ENCODE measurements at regions not wholly inside any gene's neighbourhood (a gene's known extent, or its start where the extent isn't known, plus 50 kb on each side); places are given as distances from the start of the nearest gene placed in this dataset.

GRCh38 chr19:31670931-31671330 lies 321.7 kb upstream of the TSHZ3 start:
- no peak for DNase-seq

GRCh38 chr19:31671411-31672035 lies 322.3 kb upstream of the TSHZ3 start:
- no peak for DNase-seq

- DNase-seq = no peak
Observed at GRCh38 chr19:31674503-31675192, 325.4 kb upstream of the TSHZ3 start.

DNA sequence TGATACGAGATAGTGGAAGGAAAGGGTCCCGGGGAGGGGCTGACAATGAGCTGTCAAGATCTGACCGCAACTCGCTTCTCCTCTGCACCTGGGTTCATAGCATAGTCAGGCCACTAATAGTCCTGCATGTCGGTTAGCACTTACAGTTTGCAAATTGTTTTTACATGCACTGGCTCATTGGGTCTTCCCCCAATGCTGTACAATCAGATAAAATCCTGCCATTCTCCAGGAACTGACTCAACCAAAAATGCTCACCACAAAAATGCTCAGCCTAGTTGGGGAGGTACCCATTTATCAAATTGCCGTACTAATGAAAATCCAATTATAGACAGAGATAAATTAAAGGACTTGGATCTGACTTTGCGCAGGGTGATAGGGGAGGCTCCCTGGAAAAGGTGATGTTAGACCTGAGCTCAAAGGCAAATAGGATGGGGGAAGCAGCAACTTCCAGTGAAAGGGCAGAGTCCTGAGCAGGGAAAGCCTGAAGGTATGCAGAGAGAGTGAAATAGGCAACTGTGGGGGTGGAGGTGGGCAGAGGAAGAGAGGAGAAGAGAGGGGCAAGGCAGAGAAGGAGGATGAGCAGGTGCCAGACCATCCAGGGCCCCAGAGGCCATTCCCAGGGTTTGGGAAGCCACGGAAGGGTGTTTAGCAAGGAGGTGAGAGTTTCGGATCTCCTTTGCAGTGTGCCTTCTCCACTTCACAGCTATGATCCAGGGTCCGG lies 326.1 kb upstream of the TSHZ3 start:
- no peak for DNase-seq

DNA sequence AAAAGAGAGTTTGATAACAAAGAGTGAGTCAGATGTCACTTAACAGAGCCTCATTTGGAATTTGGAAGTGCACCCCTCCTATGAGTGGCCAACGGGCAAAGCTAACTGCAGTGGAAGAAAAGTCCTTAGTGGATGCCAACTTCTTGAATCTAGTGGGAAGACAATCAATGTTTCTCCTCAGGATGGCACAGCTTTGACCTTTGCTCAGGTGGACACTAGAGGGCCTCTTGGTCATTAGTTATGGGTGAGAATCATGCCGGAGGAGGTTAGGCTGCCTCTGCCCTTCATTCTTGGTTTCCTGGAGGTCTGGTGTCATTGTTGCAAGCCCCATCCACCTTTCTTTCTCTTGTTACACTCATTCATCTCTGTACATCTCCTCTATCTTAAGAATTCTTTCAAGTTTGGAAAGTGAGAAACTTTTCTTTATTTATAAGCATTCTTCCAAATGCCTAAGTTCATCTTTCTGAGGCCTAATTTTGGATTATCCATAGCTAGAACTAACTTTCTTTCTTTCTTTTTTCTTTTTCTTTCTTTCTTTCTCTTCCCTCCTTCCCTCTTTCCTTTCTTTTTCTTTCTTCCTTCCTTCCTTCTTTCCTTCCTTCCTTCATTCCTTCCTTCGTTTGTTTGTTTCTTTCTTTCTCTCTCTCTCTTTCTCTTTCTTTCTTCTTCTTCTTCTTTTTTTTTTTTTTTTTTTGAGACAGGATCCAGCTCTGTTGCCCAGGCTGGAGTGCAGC lies 327.2 kb upstream of the TSHZ3 start:
- no peak for DNase-seq

DNA sequence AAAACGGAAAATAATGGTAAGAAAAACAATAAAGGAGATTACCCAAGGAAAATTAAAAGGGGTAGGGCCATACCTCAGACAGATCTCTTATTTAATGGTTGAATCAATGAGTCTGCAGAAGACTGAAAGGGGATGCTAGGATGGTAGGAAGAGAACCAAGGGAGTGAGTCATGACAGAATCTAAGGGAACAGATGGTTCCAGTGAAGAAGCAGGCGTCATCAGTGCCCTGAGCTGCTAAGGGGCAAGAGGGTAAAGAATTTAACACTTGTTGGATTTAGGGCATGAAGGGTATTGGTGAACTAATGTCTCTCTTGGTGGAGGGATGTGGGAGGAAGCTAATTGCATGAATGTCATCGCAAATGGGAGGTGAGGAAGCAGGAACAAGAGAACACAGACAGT lies 329.2 kb upstream of the TSHZ3 start:
- DNase-seq = no peak

GRCh38 chr19:31681121-31681520 lies 331.9 kb upstream of the TSHZ3 start:
- no peak for DNase-seq

GRCh38 chr19:31693131-31693932 lies 344.1 kb upstream of the TSHZ3 start:
- DNase-seq = no peak

GRCh38 chr19:31693933-31694269 lies 344.7 kb upstream of the TSHZ3 start:
- DNase-seq = no peak

GRCh38 chr19:31694761-31695160 lies 345.5 kb upstream of the TSHZ3 start:
- no peak for DNase-seq

GRCh38 chr19:31699421-31699820 lies 350.2 kb upstream of the TSHZ3 start:
- DNase-seq = no peak

- no peak for DNase-seq
Observed at GRCh38 chr19:31701146-31701545, 351.9 kb upstream of the TSHZ3 start.

DNA sequence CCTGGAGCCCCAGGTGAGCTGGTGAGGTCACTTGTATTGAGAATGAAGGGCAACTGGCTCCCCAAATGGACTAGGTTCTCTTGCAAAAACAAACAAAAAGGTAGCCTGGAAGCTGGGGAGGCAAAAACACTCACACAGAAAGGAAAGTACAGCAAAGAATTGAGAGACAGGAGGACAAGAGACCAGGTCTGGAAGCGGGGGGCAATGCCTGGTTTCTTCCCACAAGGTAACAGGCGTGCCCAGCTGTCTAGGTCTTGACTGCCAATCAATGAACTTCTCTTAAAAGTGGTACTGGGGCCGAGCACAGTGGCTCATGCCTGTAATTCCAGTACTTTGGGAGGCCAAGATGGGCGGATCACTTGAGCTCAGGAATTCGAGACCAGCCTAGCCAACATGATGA lies 356.4 kb upstream of the TSHZ3 start:
- DNase-seq = no peak

DNA sequence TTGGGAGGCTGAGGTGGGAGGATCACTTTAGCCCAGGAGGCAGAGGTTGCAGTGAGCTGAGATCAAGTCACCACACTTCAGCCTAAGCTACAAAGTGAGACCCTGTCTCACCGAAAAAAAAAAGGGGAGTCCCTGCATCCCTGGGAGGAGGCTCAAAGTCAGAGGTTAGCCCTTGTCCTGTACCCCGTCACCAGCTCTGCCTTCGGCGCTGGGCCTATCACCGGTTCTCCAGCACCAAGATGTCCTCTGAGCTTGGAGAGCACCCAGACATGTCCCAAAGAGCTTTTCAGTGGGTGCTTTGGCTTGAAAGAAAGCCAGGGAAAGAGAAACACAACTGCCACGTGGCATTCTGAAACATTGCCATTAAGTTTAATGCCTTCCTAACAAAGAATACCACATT lies 356.9 kb upstream of the TSHZ3 start:
- DNase-seq = no peak

- no peak for DNase-seq
Observed at GRCh38 chr19:31706691-31707620, 357.7 kb upstream of the TSHZ3 start.

- no peak for DNase-seq
Observed at GRCh38 chr19:31708520-31708919, 359.3 kb upstream of the TSHZ3 start.

DNA sequence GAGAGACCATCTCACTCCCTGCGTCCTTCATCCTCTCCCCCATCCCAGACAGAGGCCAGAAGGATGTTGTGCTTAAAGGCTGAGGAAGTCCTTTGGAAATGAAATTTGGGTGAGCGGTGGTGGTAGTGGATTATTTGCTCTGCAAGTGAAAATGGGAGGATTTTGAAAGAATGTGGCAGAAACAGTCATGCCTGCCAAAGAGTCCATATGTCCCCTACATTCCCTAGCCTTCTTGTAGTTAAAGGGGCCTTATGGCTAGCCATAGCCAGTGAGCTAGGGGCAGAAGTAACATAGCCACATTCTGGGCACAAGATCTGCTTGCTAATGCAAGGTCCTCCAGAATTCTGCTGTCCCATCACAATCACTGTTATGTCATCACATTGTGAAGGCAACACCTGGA lies 360.2 kb upstream of the TSHZ3 start:
- DNase-seq = no peak

DNA sequence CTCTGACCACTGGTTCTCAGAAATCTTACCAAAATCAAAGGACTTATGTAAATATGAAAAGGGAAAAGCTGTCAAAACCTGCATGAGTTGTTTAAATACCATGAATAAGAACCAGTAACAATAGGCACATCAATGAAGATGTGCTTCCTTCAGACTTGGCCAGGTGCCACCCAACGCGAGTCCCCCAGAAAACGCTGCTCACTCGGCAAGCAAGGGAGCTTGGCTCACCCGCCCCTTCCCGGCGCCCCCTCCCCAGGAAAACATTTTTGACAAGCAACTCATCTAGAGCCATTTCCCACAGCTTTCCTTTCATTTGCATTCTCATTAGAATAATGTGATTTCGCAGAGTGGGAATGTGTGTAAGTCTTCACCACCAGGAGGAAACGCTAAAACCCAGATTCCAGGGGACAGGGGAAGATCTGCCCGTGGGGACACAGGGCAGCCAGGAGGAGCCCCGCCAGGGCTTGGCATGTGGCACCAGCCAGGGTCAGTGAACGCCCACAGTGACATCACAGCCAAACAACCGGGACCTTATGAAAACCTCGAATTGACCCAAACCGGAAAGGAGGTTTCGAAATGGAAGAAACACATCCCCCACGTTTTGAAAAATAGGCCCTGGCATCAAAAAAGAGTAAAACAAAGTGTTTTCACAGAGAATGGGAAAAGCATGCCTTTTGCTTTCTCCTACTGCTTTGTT lies 366.2 kb upstream of the TSHZ3 start:
- no peak for DNase-seq

GRCh38 chr19:31716826-31717225 lies 367.6 kb upstream of the TSHZ3 start:
- DNase-seq = no peak

DNA sequence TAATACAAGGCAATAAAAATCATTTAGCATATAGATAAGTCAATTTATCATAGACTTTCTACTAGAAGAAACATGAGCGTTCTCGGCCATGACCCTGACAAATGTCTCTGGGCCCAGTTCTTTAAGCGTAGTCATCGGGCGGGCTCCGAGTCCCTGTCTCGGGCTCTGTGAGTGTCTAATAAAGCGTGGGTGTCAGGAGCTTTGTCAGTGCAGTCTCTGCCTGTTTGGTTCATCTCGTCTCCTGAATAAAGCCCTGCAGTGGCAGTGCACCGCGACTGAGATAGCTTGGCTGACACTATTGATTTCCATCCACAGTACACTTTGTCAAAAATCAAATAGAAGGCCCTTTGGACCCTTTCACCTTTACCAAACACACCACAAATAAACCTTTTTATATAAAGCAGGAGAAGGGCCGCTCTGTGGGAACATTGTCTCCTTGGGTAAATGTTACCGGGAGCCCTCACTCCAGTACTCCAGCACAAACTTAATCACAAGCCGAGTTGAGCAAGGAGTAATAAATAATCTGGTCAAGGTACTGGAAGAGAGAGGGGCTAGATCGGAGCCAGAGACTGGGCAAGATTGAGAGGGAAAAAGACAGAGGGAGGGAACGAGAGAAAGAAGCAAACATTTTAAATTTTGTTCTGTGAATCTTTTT lies 368.2 kb upstream of the TSHZ3 start:
- DNase-seq = no peak

GRCh38 chr19:31718032-31718431 lies 368.8 kb upstream of the TSHZ3 start:
- DNase-seq = no peak

Data from activated CD4-positive, alpha-beta T cell treated with anti-CD3 and anti-CD28 coated beads, Interleukin-2, amount 50 U/mL, for 48 hours (primary cell).